ENCODE measurements at regions not wholly inside any gene's neighbourhood (a gene's known extent, or its start where the extent isn't known, plus 50 kb on each side); places are given as distances from the start of the nearest gene placed in this dataset.

GRCh38 chr5:169474226-169474625 lies 109.3 kb upstream of the SPDL1 start:
- 47% methylated on average over 3 of the region's 3 CpGs; no CpG with 5 or more reads in 1 of the 2 donors for WGBS, 2 donors (ENCODE audit: low coverage in 1 of 2)
- Histone ChIP-seq H3K27me3 (no peaks in the 10 kb centered on the region), H3K4me1 (no peaks in the 10 kb centered on the region), H3K36me3 (no peaks in the 10 kb centered on the region), H3K9me3 (peaks cover 0 to 3% (median 0%) of the 10 kb centered on the region in 3 donors), H3K4me3 (no peak overlapping the region), H3K27ac (no peak overlapping the region)
- TF ChIP-seq CTCF (IDR thresholded peaks at IDR 0.05) (no peak), POLR2A (IDR thresholded peaks at IDR 0.05) (no peak), EP300 (IDR thresholded peaks at IDR 0.05) (no peak), POLR2AphosphoS5 (IDR thresholded peaks at IDR 0.05) (no peak)
- ATAC-seq: no peak

DNA sequence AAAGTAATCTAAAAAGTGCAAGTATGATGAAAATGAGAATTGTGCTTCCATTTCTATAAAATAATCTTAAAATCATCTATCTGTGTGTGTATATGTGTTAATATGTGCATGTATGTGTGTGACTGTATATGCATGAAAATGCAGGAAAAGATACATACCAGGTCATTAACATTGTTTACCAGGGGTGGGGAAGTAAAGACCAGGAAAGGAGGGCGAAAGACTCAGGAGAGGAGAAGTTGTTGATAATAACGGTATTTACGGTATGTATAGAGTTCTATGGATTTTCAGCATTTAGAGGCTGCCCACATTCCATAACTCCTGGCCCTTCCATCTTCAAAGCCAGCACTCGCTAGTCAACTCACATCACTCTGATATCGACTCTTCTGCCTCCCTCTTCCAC lies 111.0 kb upstream of the SPDL1 start:
- no peaks in the 10 kb centered on the region for H3K9me3 ChIP-seq
- 66 to 70% methylated on average over 4 to 5 of the region's 5 CpGs for WGBS, 2 donors (ENCODE audit: low coverage in 1 of 2)
- H3K4me1 ChIP-seq: peaks cover 0 to 5% (median 0%) of the 10 kb centered on the region in 3 donors
- no peaks in the 10 kb centered on the region for H3K27me3 ChIP-seq
- TF ChIP-seq POLR2AphosphoS5 (IDR thresholded peaks at IDR 0.05): no peak
- TF ChIP-seq CTCF (IDR thresholded peaks at IDR 0.05): no peak
- TF ChIP-seq EP300 (IDR thresholded peaks at IDR 0.05): no peak
- no peak for TF ChIP-seq POLR2A (IDR thresholded peaks at IDR 0.05)
- no peak overlapping the region for H3K4me3 ChIP-seq
- no peaks in the 10 kb centered on the region for H3K36me3 ChIP-seq
- H3K27ac ChIP-seq: no peak overlapping the region
- ATAC-seq: no peak

GRCh38 chr5:169471021-169471420 lies 112.6 kb upstream of the SPDL1 start:
- H3K4me3 ChIP-seq: no peak overlapping the region
- no peak for ATAC-seq
- H3K9me3 ChIP-seq: no peaks in the 10 kb centered on the region
- H3K4me1 ChIP-seq: peaks cover 0 to 17% (median 4%) of the 10 kb centered on the region in 3 donors
- no peaks in the 10 kb centered on the region for H3K27me3 ChIP-seq
- H3K36me3 ChIP-seq: no peaks in the 10 kb centered on the region
- H3K27ac ChIP-seq: no peak overlapping the region
- WGBS, 2 donors (ENCODE audit: low coverage in 1 of 2): 83% methylated on average over 3 of the region's 4 CpGs; no CpG with 5 or more reads in 1 of the 2 donors
- TF ChIP-seq EP300 (IDR thresholded peaks at IDR 0.05): no peak
- no peak for TF ChIP-seq CTCF (IDR thresholded peaks at IDR 0.05)
- no peak for TF ChIP-seq POLR2AphosphoS5 (IDR thresholded peaks at IDR 0.05)
- TF ChIP-seq POLR2A (IDR thresholded peaks at IDR 0.05): no peak

- Histone ChIP-seq H3K27ac (no peak overlapping the region), H3K36me3 (no peaks in the 10 kb centered on the region), H3K27me3 (no peaks in the 10 kb centered on the region), H3K4me1 (peaks cover 0 to 17% (median 4%) of the 10 kb centered on the region in 3 donors), H3K9me3 (no peaks in the 10 kb centered on the region), H3K4me3 (no peak overlapping the region)
- no peak for ATAC-seq
- TF ChIP-seq CTCF (IDR thresholded peaks at IDR 0.05): no peak
- TF ChIP-seq POLR2AphosphoS5 (IDR thresholded peaks at IDR 0.05): no peak
- TF ChIP-seq POLR2A (IDR thresholded peaks at IDR 0.05): no peak
- no peak for TF ChIP-seq EP300 (IDR thresholded peaks at IDR 0.05)
- 7 to 22% methylated on average over 5 of the region's 5 CpGs for WGBS, 2 donors (ENCODE audit: low coverage in 1 of 2)
Observed at GRCh38 chr5:169467041-169467771, 116.4 kb upstream of the SPDL1 start.

DNA sequence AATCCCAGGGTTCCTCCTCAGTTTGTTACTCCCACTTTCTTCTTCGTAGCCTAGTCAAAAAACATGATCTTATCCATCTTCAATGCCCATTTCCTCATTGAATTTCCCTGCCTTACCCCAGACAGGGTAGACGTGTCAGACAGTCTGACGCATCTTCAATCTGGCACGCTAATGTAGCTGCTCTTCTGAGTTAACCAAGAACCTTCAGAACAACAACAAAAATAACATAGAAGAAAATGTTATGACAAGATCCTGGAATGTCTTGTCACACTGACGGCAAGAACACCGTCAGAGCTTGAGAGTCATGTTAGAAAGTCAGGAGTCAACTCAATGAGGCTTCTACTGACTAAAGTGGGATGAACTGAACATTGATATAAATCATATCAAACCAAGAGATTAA lies 122.7 kb upstream of the SPDL1 start:
- no peaks in the 10 kb centered on the region for H3K27me3 ChIP-seq
- no peaks in the 10 kb centered on the region for H3K9me3 ChIP-seq
- no peaks in the 10 kb centered on the region for H3K4me1 ChIP-seq
- H3K36me3 ChIP-seq: no peaks in the 10 kb centered on the region
- TF ChIP-seq EP300 (IDR thresholded peaks at IDR 0.05): no peak
- no peak for TF ChIP-seq POLR2AphosphoS5 (IDR thresholded peaks at IDR 0.05)
- no peak for TF ChIP-seq CTCF (IDR thresholded peaks at IDR 0.05)
- no peak for TF ChIP-seq POLR2A (IDR thresholded peaks at IDR 0.05)
- no peak overlapping the region for H3K4me3 ChIP-seq
- 84 to 90% methylated on average over 2 to 5 of the region's 6 CpGs for WGBS, 2 donors (ENCODE audit: low coverage in 1 of 2)
- no peak overlapping the region for H3K27ac ChIP-seq
- no peak for ATAC-seq

Data from gastroesophageal sphincter (tissue), 4 donors.